Mesendoderm (in vitro differentiated cells): ENCODE measurements at regions not wholly inside any gene's neighbourhood (a gene's known extent, or its start where the extent isn't known, plus 50 kb on each side); places are given as distances from the start of the nearest gene placed in this dataset.

Experiments used
- DNase-seq: peaks from one replicate; pipeline ENCODE4 v3.0.0; 2013
- H2AK5ac ChIP-seq: 2 replicates; pipeline ENCODE4 v1.6.1; 2013; ENCODE audit warnings: low read length, inconsistent platforms
- H2BK120ac ChIP-seq: 2 replicates; pipeline ENCODE4 v1.6.1; 2013; ENCODE audit warnings: low read depth, mild to moderate bottlenecking, low read length, moderate library complexity, mixed read lengths
- H2BK15ac ChIP-seq: replicated peaks from 2 replicates; pipeline ENCODE4 v1.6.1; 2013; ENCODE audit warnings: low read depth, mild to moderate bottlenecking, moderate library complexity
- H2BK5ac ChIP-seq: 2 replicates; pipeline ENCODE4 v1.6.1; 2013; ENCODE audit warnings: low read length, inconsistent platforms
- H3K18ac ChIP-seq: 2 replicates; pipeline ENCODE4 v1.6.1; 2013; ENCODE audit warnings: mild to moderate bottlenecking, low read length, mixed read lengths
- H3K23ac ChIP-seq: one replicate; pipeline ENCODE4 v1.6.1; 2013; ENCODE audit warnings: low read length
- H3K27ac ChIP-seq: 2 replicates; pipeline ENCODE4 v1.5.1; 2013; ENCODE audit warnings: low read depth, mild to moderate bottlenecking, inconsistent platforms, low read length, moderate library complexity
- H3K27me3 ChIP-seq: 2 replicates; pipeline ENCODE4 v1.6.1; 2013; ENCODE audit warnings: low read length, control low read depth, mild to moderate bottlenecking, inconsistent platforms; ENCODE audit not compliant: insufficient read depth, poor library complexity
- H3K36me3 ChIP-seq: 2 replicates; pipeline ENCODE4 v1.6.1; 2013; ENCODE audit warnings: low read length, inconsistent platforms; ENCODE audit not compliant: control insufficient read depth, insufficient read depth
- H3K4ac ChIP-seq: one replicate; pipeline ENCODE4 v1.6.1; 2013; ENCODE audit warnings: low read depth, mild to moderate bottlenecking, low read length, moderate library complexity
- H3K4me1 ChIP-seq: 2 replicates; pipeline ENCODE4 v1.6.1; 2013; ENCODE audit warnings: low read depth, low read length, inconsistent platforms; ENCODE audit not compliant: control insufficient read depth
- H3K4me2 ChIP-seq: 2 replicates; pipeline ENCODE4 v1.6.1; 2013; ENCODE audit warnings: low read length
- H3K4me3 ChIP-seq: 2 replicates; pipeline ENCODE4 v1.5.1; 2013; ENCODE audit warnings: mild to moderate bottlenecking, low read length
- H3K56ac ChIP-seq: one replicate; pipeline ENCODE4 v1.6.1; 2013; ENCODE audit warnings: low read length
- H3K79me1 ChIP-seq: 2 replicates; pipeline ENCODE4 v1.6.1; 2013; ENCODE audit warnings: low read length, inconsistent platforms
- H3K79me2 ChIP-seq: 2 replicates; pipeline ENCODE4 v1.6.1; 2013; ENCODE audit warnings: mild to moderate bottlenecking, low read length; ENCODE audit not compliant: control insufficient read depth, insufficient read depth
- H3K9ac ChIP-seq: 2 replicates; pipeline ENCODE4 v1.6.1; 2013; ENCODE audit warnings: low read length, inconsistent platforms
- H4K5ac ChIP-seq: one replicate; pipeline ENCODE4 v1.6.1; 2013; ENCODE audit warnings: low read length
- H4K8ac ChIP-seq: one replicate; pipeline ENCODE4 v1.6.1; 2013; ENCODE audit warnings: low read depth, mild to moderate bottlenecking, control low read depth, low read length, moderate library complexity
- WGBS: extraction: QIAGEN DNeasy Blood & Tissue Kit; methylation state at CpG from one replicate; pipeline ENCODE4 v1.1.7; 2013; ENCODE audit warnings: low lambda C conversion rate, missing lambda C conversion rate; ENCODE audit not compliant: insufficient coverage; ENCODE audit errors: extremely low coverage; 5-methylcytosine and 5-hydroxymethylcytosine counted together

DNA sequence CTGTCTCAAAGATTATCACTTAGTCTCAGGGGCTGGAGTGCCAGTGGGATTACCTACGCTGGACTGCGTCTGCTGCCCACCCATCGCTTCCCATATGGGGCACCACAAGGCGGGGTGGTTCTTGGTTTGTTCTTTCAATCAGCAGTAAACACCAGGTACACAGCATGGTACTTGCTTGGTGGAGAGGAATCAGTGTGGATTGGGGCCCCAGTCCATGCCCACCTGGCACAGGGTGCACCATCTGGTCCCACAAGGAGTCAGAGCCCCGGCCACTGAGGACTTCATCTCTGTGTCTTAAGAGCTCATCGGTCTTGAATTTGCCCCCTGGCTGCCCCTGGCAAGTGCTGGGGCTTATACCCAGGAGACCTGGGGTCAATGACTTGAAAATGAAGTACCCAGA, 96.2 kb downstream of the GLI2 start:
- Histone ChIP-seq H2BK120ac (no peak overlapping the region), H3K36me3 (peaks cover 1% of the 10 kb centered on the region), H2BK5ac (no peak overlapping the region), H3K4ac (no peak overlapping the region), H3K4me2 (no peak overlapping the region), H3K79me2 (no peaks in the 10 kb centered on the region), H3K4me1 (no peaks in the 10 kb centered on the region), H4K5ac (no peak overlapping the region), H3K4me3 (no peak overlapping the region), H2BK15ac (no peak overlapping the region), H2AK5ac (no peak overlapping the region), H3K9ac (no peak overlapping the region), H3K27ac (no peak overlapping the region), H4K8ac (no peak overlapping the region), H3K79me1 (peaks cover 29% of the 10 kb centered on the region), H3K18ac (no peak overlapping the region), H3K56ac (no peak overlapping the region), H3K27me3 (no peaks in the 10 kb centered on the region), H3K23ac (no peak overlapping the region)
- WGBS = no CpG with 5 or more reads among the region's 6 CpGs
- DNase-seq = no peak

DNA sequence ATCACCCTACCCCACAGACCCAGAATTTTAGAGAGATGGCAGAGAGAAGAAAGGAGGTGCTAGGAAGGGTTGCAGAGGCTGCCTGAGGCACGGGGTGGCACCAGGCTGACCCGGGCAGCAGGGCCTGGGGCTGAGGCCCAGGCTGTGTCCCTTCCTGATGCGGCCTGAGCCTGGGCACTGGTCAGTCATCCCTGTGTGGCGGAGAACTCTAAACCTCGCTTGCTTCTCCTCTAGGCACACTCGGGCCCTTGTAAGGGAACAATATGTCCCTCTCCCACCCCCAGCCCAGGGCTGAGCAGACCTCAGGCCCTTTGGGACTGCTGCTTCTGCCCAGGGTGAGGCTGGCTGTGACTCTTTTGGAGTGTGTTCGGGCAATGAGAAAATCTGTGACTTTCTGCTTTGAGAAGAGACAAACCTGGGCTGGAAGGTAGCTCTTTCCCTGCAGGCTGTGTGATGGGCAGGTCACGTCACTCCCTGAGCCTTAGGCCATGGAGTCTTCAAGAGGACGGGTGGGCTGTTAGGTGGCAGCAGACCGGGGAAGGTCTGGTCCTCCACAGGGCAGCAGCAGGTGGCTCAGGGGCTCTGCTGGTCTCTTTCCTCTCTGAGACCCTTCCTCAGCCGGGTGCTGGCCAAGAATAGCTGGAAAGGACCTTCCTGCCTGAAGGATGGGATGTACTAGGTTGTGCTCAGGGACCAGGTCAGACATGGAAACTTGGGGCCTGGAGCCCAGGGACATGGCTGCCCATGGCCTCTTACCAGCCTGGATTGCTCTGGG, 96.8 kb downstream of the GLI2 start:
- no peaks in the 10 kb centered on the region for H3K4me1 ChIP-seq
- peaks cover 27% of the 10 kb centered on the region for H3K79me1 ChIP-seq
- H3K4me3 ChIP-seq = no peak overlapping the region
- H3K79me2 ChIP-seq = no peaks in the 10 kb centered on the region
- WGBS = no CpG with 5 or more reads among the region's 11 CpGs
- H2AK5ac ChIP-seq = no peak overlapping the region
- H3K36me3 ChIP-seq = peaks cover 1% of the 10 kb centered on the region
- no peak overlapping the region for H3K27ac ChIP-seq
- DNase-seq = no peak
- H2BK5ac ChIP-seq = no peak overlapping the region
- H4K5ac ChIP-seq = no peak overlapping the region
- H3K18ac ChIP-seq = no peak overlapping the region
- H3K23ac ChIP-seq = no peak overlapping the region
- no peak overlapping the region for H3K4ac ChIP-seq
- H4K8ac ChIP-seq = no peak overlapping the region
- no peak overlapping the region for H2BK15ac ChIP-seq
- H2BK120ac ChIP-seq = no peak overlapping the region
- H3K56ac ChIP-seq = no peak overlapping the region
- H3K9ac ChIP-seq = no peak overlapping the region
- H3K4me2 ChIP-seq = no peak overlapping the region
- no peaks in the 10 kb centered on the region for H3K27me3 ChIP-seq

GRCh38 chr2:120833127-120833675, 97.5 kb downstream of the GLI2 start:
- Histone ChIP-seq H3K4me3 (no peak overlapping the region), H3K27ac (no peak overlapping the region), H4K8ac (no peak overlapping the region), H2BK15ac (no peak overlapping the region), H3K9ac (no peak overlapping the region), H2BK120ac (no peak overlapping the region), H3K27me3 (no peaks in the 10 kb centered on the region), H3K79me1 (peaks cover 27% of the 10 kb centered on the region), H3K79me2 (no peaks in the 10 kb centered on the region), H3K4me2 (no peak overlapping the region), H3K18ac (no peak overlapping the region), H3K4ac (no peak overlapping the region), H3K36me3 (peaks cover 1% of the 10 kb centered on the region), H2BK5ac (no peak overlapping the region), H3K56ac (no peak overlapping the region), H3K23ac (no peak overlapping the region), H2AK5ac (no peak overlapping the region), H4K5ac (no peak overlapping the region), H3K4me1 (no peaks in the 10 kb centered on the region)
- WGBS = no CpG with 5 or more reads among the region's 3 CpGs
- DNase-seq = peak; percentile 31

DNA sequence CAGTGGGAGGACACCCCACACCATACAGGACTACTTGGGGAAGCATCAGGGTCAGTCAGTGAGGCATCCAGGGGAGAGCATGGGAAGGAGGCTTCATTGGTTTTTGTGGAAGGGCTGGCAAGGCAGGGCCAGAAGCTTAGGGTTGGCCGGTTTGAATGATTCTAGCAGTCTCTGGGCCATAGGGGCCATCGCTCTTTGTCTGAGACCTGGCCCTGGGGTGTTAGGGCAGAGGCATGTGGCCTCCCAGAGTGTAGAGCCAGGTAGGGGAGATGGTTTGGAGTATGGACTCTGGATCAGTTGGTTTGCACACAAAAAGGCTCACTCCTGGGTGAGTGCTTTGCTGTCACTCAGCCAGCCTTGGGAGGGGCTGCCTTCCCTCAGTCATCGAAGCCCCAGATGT, 98.5 kb downstream of the GLI2 start:
- no peak overlapping the region for H4K5ac ChIP-seq
- no peak overlapping the region for H2BK5ac ChIP-seq
- H3K18ac ChIP-seq = no peak overlapping the region
- WGBS = no CpG with 5 or more reads among the region's 3 CpGs
- no peak overlapping the region for H4K8ac ChIP-seq
- no peak for DNase-seq
- H3K4me2 ChIP-seq = no peak overlapping the region
- H3K27me3 ChIP-seq = no peaks in the 10 kb centered on the region
- no peak overlapping the region for H3K56ac ChIP-seq
- no peak overlapping the region for H2AK5ac ChIP-seq
- no peaks in the 10 kb centered on the region for H3K79me2 ChIP-seq
- no peak overlapping the region for H3K4ac ChIP-seq
- no peak overlapping the region for H3K4me3 ChIP-seq
- peaks cover 24% of the 10 kb centered on the region for H3K79me1 ChIP-seq
- no peak overlapping the region for H2BK120ac ChIP-seq
- no peak overlapping the region for H2BK15ac ChIP-seq
- no peaks in the 10 kb centered on the region for H3K36me3 ChIP-seq
- H3K4me1 ChIP-seq = no peaks in the 10 kb centered on the region
- no peak overlapping the region for H3K27ac ChIP-seq
- no peak overlapping the region for H3K23ac ChIP-seq
- no peak overlapping the region for H3K9ac ChIP-seq

- Histone ChIP-seq H3K4me3 (no peak overlapping the region), H4K8ac (no peak overlapping the region), H3K4ac (no peak overlapping the region), H2BK120ac (no peak overlapping the region), H2AK5ac (no peak overlapping the region), H2BK15ac (no peak overlapping the region), H4K5ac (no peak overlapping the region), H3K79me2 (no peaks in the 10 kb centered on the region), H3K56ac (no peak overlapping the region), H3K36me3 (no peaks in the 10 kb centered on the region), H2BK5ac (no peak overlapping the region), H3K18ac (no peak overlapping the region), H3K27ac (no peak overlapping the region), H3K4me2 (no peak overlapping the region), H3K4me1 (no peaks in the 10 kb centered on the region), H3K23ac (no peak overlapping the region), H3K79me1 (peaks cover 18% of the 10 kb centered on the region), H3K9ac (no peak overlapping the region), H3K27me3 (no peaks in the 10 kb centered on the region)
- no peak for DNase-seq
- no CpG with 5 or more reads among the region's 5 CpGs for WGBS
Observed at GRCh38 chr2:120836281-120836680, 100.6 kb downstream of the GLI2 start.
